Activated T-helper 1 cell treated with anti-CD3 and anti-CD28 coated beads, Interleukin-2, amount 50 U/mL, for 16 hours (primary cell): ENCODE measurements at regions not wholly inside any gene's neighbourhood (a gene's known extent, or its start where the extent isn't known, plus 50 kb on each side); places are given as distances from the start of the nearest gene placed in this dataset.

Source experiments
- DNase-seq, 2 donors: peaks; one replicate each; pipeline ENCODE4 v3.0.0-alpha.2; 2020; ENCODE audit warnings: low read depth in 1 of 2, low spot score in 1 of 2

DNA sequence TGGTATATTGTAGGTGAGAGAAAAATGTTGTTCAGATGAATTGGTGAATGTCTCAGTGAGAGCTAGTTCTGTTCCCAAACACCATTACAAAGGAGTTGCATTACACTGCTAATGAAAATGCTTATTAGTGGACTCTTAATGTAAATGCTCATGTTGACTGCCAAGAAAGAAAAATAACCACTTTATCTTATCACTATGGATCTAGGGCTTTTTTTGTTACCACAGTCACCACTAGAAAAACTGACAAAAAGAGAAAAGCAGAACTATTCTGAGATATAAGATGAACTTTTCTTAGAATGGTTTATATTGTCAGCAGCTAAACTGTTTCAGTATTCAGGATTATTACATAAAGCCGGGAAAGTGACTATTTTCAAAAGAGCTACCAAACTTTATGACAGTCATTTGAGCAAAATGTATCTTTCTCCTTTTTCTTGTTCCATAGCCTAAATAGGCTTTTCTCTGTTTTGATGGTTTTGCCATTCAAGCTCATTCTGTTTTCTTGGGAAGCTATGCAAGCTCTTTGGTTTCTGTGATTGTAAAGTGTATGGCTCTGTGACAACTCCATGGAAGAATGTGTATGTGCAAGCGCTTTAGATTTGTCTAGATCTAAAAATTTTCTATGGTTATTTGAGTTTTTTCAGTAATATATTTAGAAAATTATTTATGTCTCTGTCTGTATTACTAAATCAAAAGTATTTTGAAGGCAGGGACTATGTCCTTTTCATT is 64.2 kb upstream of the DPH5 start:
- DNase-seq = no peak

DNA sequence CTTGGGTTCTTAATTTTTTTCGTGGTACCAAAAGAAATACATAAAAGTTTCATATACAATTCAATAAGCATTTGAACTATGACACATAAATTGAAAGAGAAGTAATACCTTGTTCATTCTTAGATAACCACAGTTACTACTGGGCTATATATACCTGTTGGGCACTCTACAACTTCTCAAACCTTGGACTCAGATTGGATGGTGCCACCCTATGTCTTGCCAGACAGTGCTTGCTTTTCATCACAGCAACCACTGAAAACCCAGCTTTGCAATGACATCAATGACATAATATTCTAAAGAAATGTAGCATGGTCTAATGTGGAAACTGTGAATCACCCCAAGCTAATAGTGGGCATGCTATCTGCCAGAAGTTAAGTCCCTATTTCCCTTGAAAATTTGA is 62.8 kb upstream of the DPH5 start:
- no peak for DNase-seq

DNA sequence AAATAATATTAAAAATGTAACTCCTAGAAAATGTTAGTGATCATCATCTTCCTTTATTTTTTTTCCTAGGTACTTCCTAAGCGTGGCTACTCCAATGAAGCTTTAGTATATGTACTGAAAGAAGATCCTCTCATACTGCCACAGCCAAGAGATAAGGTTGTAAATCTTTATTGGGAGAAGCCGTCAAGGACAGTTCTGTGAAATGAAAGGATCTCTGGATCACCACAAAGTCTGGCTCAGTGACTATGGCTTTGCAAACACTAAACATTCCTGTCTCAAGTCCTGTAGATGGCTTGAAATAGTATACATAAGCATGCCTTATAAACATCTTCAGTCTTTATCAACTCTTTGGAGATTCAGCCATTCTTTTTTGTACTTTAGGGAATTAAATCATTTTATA is 61.2 kb upstream of the DPH5 start:
- no peak for DNase-seq

DNA sequence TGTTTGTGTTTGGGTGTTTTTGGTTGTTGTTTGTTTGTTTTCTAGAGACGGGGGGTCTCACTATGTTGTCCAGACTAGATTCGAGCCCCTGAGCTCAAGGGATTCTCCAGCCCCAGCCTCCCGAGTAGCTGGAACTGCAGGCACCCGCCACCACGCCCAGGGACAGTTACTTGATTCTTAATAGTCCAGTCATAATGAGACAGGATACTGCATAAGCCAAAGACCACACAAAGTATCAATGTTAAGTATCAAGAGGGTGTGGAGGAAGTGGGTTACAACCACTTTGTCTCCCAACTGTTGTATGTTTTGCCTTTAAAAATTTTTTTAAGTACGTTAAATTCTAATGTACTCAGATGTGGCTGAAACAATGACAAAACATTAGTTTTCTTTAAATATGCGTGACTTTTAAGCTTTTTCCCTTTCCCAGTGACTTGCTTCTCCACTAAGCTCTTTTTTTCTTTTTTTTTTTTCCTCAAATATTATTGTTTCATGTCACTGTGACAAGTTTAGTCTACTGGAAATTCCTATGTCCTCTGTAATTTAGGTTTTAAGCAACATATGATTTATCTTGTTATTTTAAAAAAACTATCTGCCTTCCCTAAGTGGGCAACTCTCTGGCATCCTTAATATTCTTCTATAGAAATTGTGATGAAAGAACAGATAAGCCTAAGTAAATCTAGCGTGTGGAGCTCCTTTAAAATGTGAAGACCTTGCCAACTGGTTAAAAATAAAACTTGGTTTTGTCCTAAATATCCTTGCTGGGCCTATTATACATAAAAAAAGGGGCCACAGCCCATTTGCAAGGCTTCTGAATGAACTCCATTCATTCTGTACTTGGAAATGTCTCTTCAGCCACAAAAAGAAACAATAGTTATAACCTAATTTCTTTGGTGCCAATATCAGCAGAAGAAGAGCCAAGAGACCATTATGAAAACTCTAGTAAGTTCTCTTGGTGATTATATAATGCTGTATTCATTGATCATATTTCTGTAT is 56.2 kb upstream of the DPH5 start:
- DNase-seq = no peak

DNA sequence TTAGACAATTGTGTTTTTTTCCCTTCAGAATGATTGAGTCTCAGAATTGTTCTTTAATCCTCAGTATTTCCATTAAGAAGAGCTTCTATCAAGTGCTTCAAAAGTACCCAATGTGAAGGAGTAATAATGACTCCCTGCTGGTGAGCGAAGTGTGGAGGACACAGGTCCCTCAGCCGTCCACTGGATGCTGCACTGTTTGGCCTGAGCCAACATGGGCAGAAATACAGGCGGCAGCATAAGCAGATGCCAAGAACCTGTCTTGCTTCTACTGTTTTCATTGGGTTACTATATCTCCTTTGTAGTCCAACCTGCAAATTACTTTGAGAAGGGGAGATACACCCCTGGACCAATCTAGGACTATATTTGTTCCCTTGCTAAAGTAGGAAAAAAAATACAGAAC is 55.3 kb upstream of the DPH5 start:
- no peak for DNase-seq

DNA sequence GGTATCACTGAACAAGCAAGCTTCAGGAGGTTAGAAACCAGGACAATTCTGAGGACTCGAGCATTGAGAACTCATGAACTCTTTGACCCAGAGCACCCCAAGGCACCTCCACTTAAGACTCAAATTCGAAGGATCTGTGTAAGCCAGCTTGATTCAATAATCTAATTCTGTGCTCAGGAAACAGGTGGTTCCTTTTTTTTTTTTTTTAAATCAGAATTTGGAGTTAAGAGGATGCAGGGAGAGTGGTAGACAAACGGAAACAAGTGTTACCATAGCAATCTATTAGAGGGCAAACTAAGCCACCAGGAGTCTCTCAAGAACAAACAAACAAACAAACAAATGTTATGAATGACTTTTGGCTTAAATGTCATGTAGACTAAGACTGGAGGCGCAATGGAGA is 53.8 kb upstream of the DPH5 start:
- DNase-seq = no peak

DNA sequence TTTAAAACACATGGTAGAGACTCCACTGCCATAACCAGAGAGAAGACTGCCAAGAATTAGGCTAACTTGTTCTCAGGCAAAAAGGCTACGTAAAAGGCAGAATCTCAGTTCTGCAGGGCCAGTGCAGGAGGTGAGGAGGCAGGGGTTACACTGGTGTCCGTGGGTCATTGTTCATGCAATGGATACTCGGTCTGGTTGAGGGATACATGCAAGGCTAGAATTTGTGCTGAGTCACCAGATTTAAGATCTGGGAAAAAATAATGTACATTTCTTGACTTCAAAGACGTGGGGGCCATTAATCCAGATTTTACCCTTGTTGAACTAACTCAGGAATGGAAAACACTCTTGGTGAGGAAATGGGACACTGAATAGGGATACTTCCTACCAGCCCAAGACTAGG is 52.3 kb upstream of the DPH5 start:
- no peak for DNase-seq

DNA sequence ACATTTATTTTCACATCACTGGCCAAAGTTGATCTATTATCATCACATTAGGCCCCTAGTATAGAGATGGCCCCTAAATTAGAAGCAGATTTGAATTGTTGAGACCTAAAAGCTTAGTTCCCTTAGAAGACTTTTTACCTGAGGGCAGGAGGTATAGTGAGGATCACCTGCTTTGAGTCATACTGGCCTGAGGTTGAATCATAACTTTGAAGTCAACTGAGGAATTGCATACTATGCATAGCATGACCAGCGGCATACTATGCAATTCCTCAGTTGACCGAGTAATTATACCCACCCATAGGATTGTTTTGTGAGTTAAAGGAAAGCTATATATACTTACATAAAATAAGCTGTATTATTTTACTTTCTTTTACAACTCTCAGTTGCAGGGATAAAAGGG is 50.3 kb upstream of the DPH5 start:
- DNase-seq = no peak
